ENCODE measurements at regions not wholly inside any gene's neighbourhood (a gene's known extent, or its start where the extent isn't known, plus 50 kb on each side); places are given as distances from the start of the nearest gene placed in this dataset.

DNA sequence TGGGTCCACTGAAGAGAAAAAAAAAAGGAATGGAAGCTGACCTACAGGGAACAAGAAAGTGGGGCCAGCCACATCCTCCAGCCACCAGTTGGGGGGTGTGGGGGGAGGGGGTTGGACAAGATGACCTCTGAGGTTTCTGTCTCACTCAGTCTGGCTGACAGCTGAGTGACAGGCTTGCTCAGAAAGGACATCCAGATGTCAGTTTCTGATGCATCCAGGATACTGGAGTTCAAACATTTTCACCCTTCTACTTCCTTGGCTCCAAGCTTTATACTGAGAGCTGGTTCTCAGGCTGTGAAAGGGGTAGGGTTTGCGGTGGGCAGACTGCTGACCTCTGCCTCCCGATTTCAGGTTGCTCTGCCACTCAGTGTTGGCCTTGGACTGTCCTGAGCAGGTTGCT lies 2178.3 kb downstream of the TP53TG3F start:
- no peak for TF ChIP-seq EZH2 (IDR thresholded peaks at IDR 0.05; ENCODE audit: low read length, unreplicated experiment)
- TF ChIP-seq, protein P1, sequence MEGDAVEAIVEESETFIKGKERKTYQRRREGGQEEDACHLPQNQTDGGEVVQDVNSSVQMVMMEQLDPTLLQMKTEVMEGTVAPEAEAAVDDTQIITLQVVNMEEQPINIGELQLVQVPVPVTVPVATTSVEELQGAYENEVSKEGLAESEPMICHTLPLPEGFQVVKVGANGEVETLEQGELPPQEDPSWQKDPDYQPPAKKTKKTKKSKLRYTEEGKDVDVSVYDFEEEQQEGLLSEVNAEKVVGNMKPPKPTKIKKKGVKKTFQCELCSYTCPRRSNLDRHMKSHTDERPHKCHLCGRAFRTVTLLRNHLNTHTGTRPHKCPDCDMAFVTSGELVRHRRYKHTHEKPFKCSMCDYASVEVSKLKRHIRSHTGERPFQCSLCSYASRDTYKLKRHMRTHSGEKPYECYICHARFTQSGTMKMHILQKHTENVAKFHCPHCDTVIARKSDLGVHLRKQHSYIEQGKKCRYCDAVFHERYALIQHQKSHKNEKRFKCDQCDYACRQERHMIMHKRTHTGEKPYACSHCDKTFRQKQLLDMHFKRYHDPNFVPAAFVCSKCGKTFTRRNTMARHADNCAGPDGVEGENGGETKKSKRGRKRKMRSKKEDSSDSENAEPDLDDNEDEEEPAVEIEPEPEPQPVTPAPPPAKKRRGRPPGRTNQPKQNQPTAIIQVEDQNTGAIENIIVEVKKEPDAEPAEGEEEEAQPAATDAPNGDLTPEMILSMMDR (conservative IDR thresholded peaks at IDR 0.05; ENCODE audit: low read depth, low read length), result no peak

All from PC-3 (cell line).